OCI-M2 (cell line): ENCODE measurements at regions not wholly inside any gene's neighbourhood (a gene's known extent, or its start where the extent isn't known, plus 50 kb on each side); places are given as distances from the start of the nearest gene placed in this dataset.
"Not testable (repeated sequence)": the region's sequence is repeated elsewhere in the genome, so short reads cannot be mapped to it uniquely, and the experiment has no call there.

Experiments used
- DNase-seq: peaks from one replicate; lab custom pipeline; 2025; ENCODE audit not compliant: unreplicated experiment; lab: John Stamatoyannopoulos, UW

- DNase-seq: no peak
These were observed 115.3 kb downstream of the LTN1 start for GRCh38 chr21:28877318-28877884.

GRCh38 chr21:28875078-28875477, 117.6 kb downstream of the LTN1 start:
- no peak for DNase-seq

GRCh38 chr21:28872218-28872617, 120.5 kb downstream of the LTN1 start:
- DNase-seq: no peak

DNA sequence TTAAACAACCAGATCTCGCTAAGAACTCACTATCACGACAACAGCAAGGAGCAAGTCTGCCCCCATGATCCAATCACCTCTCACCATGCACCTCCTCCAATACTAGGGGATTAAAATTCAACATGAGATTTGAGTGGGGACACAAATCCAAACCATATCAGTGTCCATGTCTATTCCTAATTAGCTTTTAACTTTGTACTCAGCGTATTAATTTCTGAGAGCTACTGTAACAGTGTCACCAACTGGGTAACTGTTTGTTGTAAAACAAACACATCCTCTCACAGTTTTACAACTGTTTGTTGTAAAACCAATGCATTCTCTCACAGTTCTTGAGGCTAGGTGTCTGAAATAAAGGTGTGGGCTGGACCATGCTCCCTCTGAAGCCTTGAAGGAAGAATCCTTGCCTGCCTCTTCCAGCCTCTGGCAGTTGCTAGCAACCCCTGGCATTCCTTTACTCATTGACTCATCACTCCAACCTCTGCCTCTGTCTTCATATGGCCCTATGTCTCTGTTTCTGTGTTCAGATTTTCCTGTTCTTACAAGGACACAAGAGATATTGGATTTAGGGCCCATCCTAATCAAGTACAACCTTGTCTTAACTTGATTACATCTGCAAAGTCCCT, 121.2 kb downstream of the LTN1 start:
- DNase-seq: no peak

DNA sequence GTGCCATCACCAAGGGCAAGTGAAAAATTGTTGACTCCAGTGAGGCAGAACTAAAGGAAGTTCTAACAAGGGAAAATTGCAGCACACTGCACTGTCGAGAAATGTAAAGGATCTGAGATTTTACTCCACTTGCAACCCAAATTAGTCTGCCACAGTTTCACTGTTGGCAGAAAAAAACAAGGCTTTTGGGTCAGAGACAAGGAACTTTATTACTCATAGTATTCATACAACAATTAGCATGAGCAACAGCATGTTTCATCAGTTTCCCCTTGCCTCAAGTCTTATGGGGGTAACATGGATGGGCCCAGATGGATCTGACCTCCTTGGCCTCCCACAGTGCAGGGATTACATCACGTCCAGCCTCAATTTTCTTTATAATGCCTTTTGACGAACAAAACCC, 125.3 kb downstream of the LTN1 start:
- no peak for DNase-seq

GRCh38 chr21:28865488-28866186, 127.0 kb downstream of the LTN1 start:
- DNase-seq: no peak

DNA sequence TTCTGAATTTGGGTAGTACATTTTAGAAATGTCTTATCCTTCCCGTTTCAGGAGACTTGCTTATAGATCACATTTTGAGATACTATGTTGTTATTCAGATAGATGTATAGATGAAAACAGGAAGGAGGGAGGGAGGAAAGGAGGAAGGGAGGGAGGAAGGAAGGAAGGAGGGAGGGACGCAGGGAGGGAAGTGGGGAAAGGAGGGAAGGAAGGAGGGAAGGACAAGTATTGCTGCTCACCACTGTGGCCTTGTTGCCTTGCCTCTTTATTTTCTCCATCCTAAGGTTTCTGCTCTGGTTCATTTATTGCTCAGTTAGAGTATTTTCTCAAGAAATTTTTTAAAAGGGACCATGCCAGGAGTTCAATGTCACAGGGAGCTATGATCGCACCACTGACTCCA, 134.3 kb downstream of the LTN1 start:
- no peak for DNase-seq

DNA sequence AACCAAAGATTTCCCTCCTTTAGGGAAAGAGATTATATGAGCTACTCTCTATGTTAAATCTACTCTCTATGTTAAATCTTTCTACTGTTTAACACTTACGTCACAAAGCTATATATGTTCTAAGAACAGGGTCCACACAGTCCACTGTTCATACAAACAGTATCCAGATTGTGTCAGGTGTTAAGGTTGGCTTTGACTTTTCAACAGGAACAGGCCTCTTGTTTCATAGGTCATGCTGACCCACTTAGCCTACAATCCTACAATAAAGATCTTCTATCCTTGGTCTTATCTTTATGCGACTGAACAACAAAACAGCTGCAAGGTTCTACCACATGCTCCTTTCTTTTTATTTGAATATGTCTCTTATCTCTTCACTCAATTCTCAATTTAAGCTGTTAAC, 134.9 kb downstream of the LTN1 start:
- no peak for DNase-seq

GRCh38 chr21:28856588-28857250, 136.0 kb downstream of the LTN1 start:
- DNase-seq: no peak

GRCh38 chr21:28852706-28853105, 140.0 kb downstream of the LTN1 start:
- DNase-seq: no peak

GRCh38 chr21:28851645-28852044, 141.0 kb downstream of the LTN1 start:
- DNase-seq: no peak

DNA sequence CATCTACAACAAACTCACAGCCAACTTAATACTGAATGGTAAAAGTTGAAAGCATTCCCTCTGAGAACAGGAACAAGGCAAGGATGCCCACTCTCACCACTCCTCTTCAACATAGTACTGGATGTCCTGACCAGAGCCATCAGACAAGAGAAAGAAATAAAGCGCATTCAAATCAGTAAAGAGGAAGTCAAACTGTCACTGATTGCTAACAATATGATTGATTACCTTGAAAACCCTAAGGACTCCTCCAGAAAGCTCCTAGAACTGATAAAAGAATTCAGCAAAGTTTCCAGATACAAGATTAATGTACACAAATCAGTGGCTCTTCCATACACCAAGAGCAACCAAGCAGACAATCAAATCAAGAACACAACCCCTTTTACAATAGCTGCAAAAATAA, 153.4 kb downstream of the LTN1 start:
- DNase-seq: not testable (repeated sequence)

GRCh38 chr21:28837426-28837825, 155.3 kb downstream of the LTN1 start:
- not testable (repeated sequence) for DNase-seq

GRCh38 chr21:28836588-28836987, 156.1 kb downstream of the LTN1 start:
- not testable (repeated sequence) for DNase-seq

- no peak for DNase-seq
These were observed 158.1 kb downstream of the LTN1 start for GRCh38 chr21:28834335-28835238.

- no peak for DNase-seq
These were observed 159.1 kb downstream of the LTN1 start for GRCh38 chr21:28833609-28834008.

DNA sequence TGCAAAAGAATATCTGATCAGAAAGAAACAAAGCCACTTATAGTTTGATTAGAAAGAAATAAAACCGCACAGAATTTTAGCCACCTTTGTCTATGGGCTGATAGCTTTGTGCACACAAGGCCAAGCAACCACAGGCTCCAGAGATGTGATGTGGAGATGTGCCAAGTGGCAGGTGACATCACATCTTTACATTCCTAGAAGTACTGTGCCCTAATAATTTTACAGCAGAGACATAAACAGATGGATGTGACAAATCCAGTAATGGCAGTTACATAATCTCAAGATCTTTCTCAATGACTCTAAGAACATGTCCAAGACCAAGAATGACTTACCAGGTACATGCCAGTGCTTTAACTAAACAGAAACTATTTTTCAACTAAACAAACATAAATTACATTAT, 159.5 kb downstream of the LTN1 start:
- no peak for DNase-seq

DNA sequence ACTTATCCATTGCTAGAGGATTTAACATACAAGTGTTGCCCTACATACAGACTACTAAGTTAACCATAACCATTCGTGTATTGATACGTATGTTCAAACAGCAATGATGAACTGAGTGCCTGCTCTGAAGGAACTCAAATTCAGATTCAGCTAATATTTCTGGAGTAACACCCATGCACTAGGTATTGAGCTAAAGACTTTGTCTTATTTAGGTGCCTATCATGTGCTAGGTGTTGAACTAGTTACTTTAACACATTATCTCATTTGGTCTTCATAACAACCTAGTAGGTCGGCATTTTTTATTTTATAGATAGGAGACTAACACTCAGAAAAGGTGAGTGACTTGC, 160.0 kb downstream of the LTN1 start:
- no peak for DNase-seq

DNA sequence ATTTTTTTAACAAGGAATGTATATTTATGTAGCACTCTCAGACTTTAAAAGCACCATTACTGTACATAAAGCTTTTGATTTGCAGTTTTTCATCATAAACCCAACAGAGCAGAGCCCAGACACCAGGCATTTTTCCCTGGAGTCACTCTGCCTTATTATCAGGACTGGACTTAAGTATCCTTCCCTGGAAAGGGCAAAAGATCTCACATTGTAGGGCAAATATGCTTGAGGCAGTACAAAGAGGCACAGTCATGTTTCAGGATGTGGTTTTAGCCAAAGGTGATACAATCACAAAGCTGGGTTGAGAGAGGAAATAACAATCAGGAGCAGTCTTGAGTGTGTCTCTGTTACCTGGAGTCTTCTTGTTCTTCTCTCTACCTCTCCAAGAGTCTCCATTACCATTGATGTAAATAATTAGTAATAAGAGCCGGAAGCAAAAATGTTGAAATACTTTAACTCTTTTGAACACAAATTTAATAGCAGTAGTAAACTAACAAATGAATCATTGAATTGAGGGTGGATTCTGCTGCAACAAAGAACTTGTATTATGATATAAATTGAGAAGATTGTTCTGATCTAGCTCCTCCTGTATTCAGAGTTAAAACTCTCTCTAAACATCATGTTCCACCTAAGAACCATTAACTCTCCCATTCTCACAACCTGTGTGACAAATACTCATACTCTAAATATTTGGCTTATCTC, 160.5 kb downstream of the LTN1 start:
- DNase-seq: no peak

DNA sequence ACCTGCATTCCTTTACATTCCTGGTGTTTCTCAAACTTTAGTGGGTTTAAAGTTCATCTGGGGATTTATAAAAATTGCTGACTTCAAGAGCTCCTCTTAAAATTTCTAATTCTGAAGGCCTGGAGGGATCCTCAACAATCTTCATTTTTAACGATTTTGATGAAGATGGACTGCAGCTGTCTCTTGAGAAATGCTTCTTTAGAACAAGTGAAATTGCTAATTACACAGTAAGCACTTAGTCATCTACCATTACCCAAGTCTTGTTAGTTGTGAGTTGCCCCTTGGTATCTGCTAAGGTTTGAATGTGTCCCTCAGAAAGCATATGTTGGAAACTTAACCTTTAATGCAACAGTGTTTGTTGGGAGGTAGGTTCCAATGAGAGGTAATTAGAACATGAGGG, 163.7 kb downstream of the LTN1 start:
- no peak for DNase-seq

GRCh38 chr21:28828021-28828420, 164.7 kb downstream of the LTN1 start:
- DNase-seq: no peak
